Vagina (tissue), 2 donors: ENCODE measurements at regions not wholly inside any gene's neighbourhood (a gene's known extent, or its start where the extent isn't known, plus 50 kb on each side); places are given as distances from the start of the nearest gene placed in this dataset.

Experiments
- DNase-seq, 2 donors: peaks; one replicate each; pipeline ENCODE4 v3.0.0-alpha.2; 2017; ENCODE audit errors: extremely low spot score in 2 of 2
- H3K27ac ChIP-seq: fragments of 200-600 bp; sonication (generic); one replicate; pipeline ENCODE4 v1.5.1; 2019
- H3K27me3 ChIP-seq: fragments of 200-600 bp; sonication (generic); one replicate; pipeline ENCODE4 v1.5.1; 2019
- H3K36me3 ChIP-seq, 2 donors: fragments of 200-600 bp; sonication (generic); one replicate each; pipeline ENCODE4 v1.5.1; 2017 to 2019
- H3K4me1 ChIP-seq: fragments of 200-600 bp; sonication (generic); one replicate; pipeline ENCODE4 v1.5.1; 2019
- H3K4me3 ChIP-seq, 2 donors: fragments of 200-600 bp; sonication (generic); 1 replicate in 1 of 2; 2 replicates in 1 of 2; pipeline ENCODE4 v1.5.1; 2016 to 2019
- H3K9me3 ChIP-seq: fragments of 200-600 bp; sonication (generic); one replicate; pipeline ENCODE4 v1.5.1; 2019
- POLR2A ChIP-seq, 2 donors: fragments of 450-650 bp; IDR thresholded peaks; one replicate each; pipeline ENCODE4 v1.6.1; 2017; ENCODE audit warnings: antibody characterized with exemption in 2 of 2, mild to moderate bottlenecking in 2 of 2, moderate library complexity in 2 of 2
- POLR2AphosphoS5 ChIP-seq, 2 donors: sonication (generic); formaldehyde crosslinking; IDR thresholded peaks; one replicate each; pipeline ENCODE4 v1.9.0; 2017; ENCODE audit warnings: antibody characterized with exemption in 2 of 2, mild to moderate bottlenecking in 2 of 2, low read depth in 1 of 2; ENCODE audit not compliant: insufficient read depth in 1 of 2
- intact Hi-C: fragments of 100-400 bp; cut with DNase I; formaldehyde crosslinking; loops from one replicate; pipeline ENCODE4 v1.15.1; 2023
- TF ChIP-seq, protein P1 (sequence below), 3 experiments: fragments of 450-650 bp in 2 of 3; fragments of 200-600 bp in 1 of 3; sonication (generic) in 1 of 3; IDR thresholded peaks; one replicate each; pipeline ENCODE4 v1.5.1; 2017 to 2019; ENCODE audit warnings: antibody characterized with exemption in 3 of 3, mild to moderate bottlenecking in 2 of 3, moderate library complexity in 2 of 3

DNA sequence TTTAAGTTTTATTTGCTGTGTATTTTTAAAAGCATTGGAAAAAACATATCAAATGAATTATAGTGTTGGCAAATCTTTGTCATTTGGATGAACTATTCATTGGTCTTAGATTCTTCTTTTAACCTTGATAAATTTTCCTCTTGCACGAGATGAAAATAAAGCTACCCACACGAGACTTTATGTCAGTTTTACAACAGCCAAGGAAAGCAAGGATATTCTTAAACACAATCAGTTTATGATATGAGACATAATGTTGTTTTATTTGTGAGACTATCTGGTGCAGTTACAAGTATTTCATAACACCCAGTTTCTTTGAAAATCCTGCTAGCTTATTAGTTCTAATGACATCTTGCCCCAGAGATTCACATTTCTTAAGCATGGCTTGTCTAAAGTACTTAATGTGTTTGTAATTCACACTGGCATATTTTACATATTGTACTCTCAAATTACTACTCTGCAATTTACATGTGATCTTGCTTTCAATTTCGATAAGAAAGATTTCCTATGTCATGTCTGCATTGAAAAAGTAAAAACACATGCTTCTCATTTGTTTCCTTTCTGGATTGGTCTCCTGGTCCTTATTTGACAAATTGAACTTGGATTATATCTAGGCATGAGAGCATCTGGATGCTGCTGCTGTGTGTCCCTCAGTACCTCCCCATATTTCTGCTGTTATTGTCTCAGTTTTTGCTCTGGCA is 955.5 kb upstream of the PCDH9 start:
- no peaks in the 10 kb centered on the region for H3K4me1 ChIP-seq
- H3K36me3 ChIP-seq, result no peaks in the 10 kb centered on the region
- TF ChIP-seq POLR2AphosphoS5 (IDR thresholded peaks at IDR 0.05; ENCODE audit: insufficient read depth in 1 of 2, low read depth in 1 of 2) (no peak), POLR2A (IDR thresholded peaks at IDR 0.05) (no peak)
- TF ChIP-seq, protein P1, sequence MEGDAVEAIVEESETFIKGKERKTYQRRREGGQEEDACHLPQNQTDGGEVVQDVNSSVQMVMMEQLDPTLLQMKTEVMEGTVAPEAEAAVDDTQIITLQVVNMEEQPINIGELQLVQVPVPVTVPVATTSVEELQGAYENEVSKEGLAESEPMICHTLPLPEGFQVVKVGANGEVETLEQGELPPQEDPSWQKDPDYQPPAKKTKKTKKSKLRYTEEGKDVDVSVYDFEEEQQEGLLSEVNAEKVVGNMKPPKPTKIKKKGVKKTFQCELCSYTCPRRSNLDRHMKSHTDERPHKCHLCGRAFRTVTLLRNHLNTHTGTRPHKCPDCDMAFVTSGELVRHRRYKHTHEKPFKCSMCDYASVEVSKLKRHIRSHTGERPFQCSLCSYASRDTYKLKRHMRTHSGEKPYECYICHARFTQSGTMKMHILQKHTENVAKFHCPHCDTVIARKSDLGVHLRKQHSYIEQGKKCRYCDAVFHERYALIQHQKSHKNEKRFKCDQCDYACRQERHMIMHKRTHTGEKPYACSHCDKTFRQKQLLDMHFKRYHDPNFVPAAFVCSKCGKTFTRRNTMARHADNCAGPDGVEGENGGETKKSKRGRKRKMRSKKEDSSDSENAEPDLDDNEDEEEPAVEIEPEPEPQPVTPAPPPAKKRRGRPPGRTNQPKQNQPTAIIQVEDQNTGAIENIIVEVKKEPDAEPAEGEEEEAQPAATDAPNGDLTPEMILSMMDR (IDR thresholded peaks at IDR 0.05), result no peak
- H3K4me3 ChIP-seq, result no peak overlapping the region
- intact Hi-C loops, result no loop called here
- H3K27me3 ChIP-seq, result no peaks in the 10 kb centered on the region
- no peak for DNase-seq
- no peaks in the 10 kb centered on the region for H3K9me3 ChIP-seq
- no peak overlapping the region for H3K27ac ChIP-seq

DNA sequence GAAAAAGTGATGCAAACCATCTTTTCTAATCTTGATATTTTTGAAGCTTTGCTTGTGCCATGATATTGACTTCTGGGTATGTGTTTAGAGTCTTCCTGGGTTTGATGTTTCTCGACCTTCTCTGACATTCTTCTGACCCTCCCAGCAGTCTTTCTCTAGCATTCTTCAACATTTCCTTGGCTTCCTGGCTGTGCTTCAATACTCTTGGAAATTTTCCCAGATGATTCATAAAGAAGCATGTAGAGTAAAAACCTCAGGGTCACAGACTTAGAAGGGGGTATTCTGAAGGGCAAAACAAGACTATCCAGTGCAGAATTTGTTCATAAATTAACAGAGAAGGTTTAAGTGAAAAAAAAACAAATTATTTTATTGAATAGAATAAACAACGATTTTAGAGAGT is 946.3 kb upstream of the PCDH9 start:
- no peak for TF ChIP-seq POLR2A (IDR thresholded peaks at IDR 0.05)
- no peak for DNase-seq
- intact Hi-C loops, result no loop called here
- H3K27ac ChIP-seq, result no peak overlapping the region
- no peaks in the 10 kb centered on the region for H3K9me3 ChIP-seq
- no peaks in the 10 kb centered on the region for H3K4me1 ChIP-seq
- no peaks in the 10 kb centered on the region for H3K36me3 ChIP-seq
- no peaks in the 10 kb centered on the region for H3K27me3 ChIP-seq
- no peak overlapping the region for H3K4me3 ChIP-seq

DNA sequence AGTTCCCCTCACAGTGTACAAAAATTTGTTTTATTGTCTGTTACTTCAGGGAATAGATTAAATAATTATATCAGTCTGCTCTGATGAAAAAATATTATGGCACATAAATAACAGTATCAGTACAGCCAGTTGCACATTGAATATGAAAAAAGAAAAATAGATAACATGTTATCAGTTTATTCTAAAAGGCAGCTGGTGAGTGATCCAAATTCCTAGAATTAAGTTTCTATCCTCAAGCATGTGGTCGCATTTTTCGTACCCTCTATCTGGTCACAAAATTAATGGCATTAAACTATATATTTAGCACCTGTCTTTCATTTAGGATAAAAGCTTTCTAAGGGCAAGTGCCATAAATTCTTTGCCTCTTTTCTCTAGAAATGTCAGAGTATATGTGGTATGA is 944.8 kb upstream of the PCDH9 start:
- Histone ChIP-seq H3K9me3 (no peaks in the 10 kb centered on the region), H3K27me3 (no peaks in the 10 kb centered on the region), H3K27ac (no peak overlapping the region), H3K36me3 (no peaks in the 10 kb centered on the region), H3K4me1 (no peaks in the 10 kb centered on the region), H3K4me3 (no peak overlapping the region)
- TF ChIP-seq POLR2AphosphoS5 (IDR thresholded peaks at IDR 0.05; ENCODE audit: insufficient read depth in 1 of 2, low read depth in 1 of 2) (no peak), POLR2A (IDR thresholded peaks at IDR 0.05) (no peak)
- TF ChIP-seq, protein P1 (IDR thresholded peaks at IDR 0.05), result no peak
- intact Hi-C loops, result no loop called here
- DNase-seq, result no peak

DNA sequence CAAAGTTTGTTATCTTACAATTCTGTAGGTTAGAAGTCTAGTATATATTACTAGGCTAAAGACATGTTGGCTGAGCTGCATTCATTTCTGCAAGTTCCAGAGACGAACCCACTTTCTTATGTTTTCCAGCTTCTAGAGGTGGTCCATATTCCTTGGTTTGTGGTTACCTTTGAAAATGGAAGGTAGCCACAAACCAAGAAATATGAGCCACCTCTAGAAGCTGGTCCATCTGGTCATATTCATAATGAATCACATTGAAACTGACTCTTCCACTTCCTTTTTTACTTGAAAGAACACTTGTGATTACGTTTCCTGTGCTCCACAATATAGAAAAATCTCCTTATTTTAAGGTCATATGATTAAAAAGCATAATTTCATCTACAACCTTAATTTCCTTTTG is 943.0 kb upstream of the PCDH9 start:
- Histone ChIP-seq H3K27me3 (no peaks in the 10 kb centered on the region), H3K4me1 (no peaks in the 10 kb centered on the region), H3K27ac (no peak overlapping the region), H3K9me3 (no peaks in the 10 kb centered on the region), H3K36me3 (no peaks in the 10 kb centered on the region), H3K4me3 (no peak overlapping the region)
- intact Hi-C loops, result no loop called here
- no peak for DNase-seq
- TF ChIP-seq, protein P1 (IDR thresholded peaks at IDR 0.05), result no peak
- no peak for TF ChIP-seq POLR2A (IDR thresholded peaks at IDR 0.05)
- no peak for TF ChIP-seq POLR2AphosphoS5 (IDR thresholded peaks at IDR 0.05; ENCODE audit: insufficient read depth in 1 of 2, low read depth in 1 of 2)

DNA sequence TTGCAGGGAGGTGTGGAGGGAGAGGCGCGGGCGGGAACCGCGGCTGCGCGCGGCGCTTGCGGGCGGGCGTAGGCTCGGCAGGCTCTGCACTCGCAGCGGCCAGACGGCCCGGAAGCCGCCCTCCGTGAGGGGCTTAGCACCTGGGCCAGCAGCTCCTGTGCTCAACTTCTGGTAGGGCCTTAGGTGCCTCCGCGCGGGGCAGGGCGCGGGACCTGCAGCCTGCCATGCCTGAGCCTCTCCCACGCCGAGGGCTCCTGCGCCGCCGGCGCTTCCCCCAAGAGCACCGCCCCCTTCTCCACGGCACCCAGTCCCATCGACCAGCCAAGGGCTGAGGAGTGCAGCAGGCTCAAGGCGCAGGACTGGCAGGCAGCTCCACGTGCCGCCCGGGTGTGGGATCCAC is 940.8 kb upstream of the PCDH9 start:
- no peak for DNase-seq
- H3K27ac ChIP-seq, result no peak overlapping the region

More for the DNA sequence above, 940.8 kb upstream of the PCDH9 start:
- TF ChIP-seq, protein P1 (IDR thresholded peaks at IDR 0.05), result no peak
- no peak for TF ChIP-seq POLR2AphosphoS5 (IDR thresholded peaks at IDR 0.05; ENCODE audit: insufficient read depth in 1 of 2, low read depth in 1 of 2)
- TF ChIP-seq POLR2A (IDR thresholded peaks at IDR 0.05), result no peak
- no peaks in the 10 kb centered on the region for H3K36me3 ChIP-seq
- H3K4me1 ChIP-seq, result no peaks in the 10 kb centered on the region
- intact Hi-C loops, result no loop called here
- H3K27me3 ChIP-seq, result no peaks in the 10 kb centered on the region
- no peaks in the 10 kb centered on the region for H3K9me3 ChIP-seq
- H3K4me3 ChIP-seq, result no peak overlapping the region
